IMR-90 (cell line): ENCODE measurements at regions not wholly inside any gene's neighbourhood (a gene's known extent, or its start where the extent isn't known, plus 50 kb on each side); places are given as distances from the start of the nearest gene placed in this dataset.

Experiments used
- ATAC-seq: fragments of 200-7000 bp; cut with Tn5 transposase; 2 replicates; pipeline ENCODE4 v1.9.1; 2020; ENCODE audit warnings: low read depth, mild to moderate bottlenecking, moderate library complexity
- BruUV-seq: library from RNA; stranded (reverse); fragments of 400-500 nt; replicated peaks from 2 replicates; lab custom pipeline; 2021; lab: Mats Ljungman, UMichigan
- CTCF ChIA-PET: fragments of 300-600 bp; formaldehyde crosslinking; extraction: SDS; loops from one replicate; lab custom pipeline; 2021; ENCODE audit warnings: antibody characterized with exemption; lab: Yijun Ruan, JAX
- POLR2A ChIA-PET: fragments of 300-600 bp; sonication (Branson Sonifier 250); formaldehyde crosslinking; loops from one replicate; lab custom pipeline; 2022; ENCODE audit warnings: antibody characterized with exemption; ENCODE audit not compliant: unreplicated experiment; lab: Charles Lee
- DNase-seq: peaks from one replicate; pipeline ENCODE4 v3.0.0; 2013
- H2AFZ ChIP-seq: replicated peaks from 2 replicates; pipeline ENCODE3; 2013; ENCODE audit warnings: low read length, mild to moderate bottlenecking; ENCODE audit not compliant: poor library complexity
- H2AK5ac ChIP-seq: 2 replicates; pipeline ENCODE4 v1.6.1; 2013; ENCODE audit warnings: low read depth, low read length, inconsistent platforms
- H2AK9ac ChIP-seq: replicated peaks from 2 replicates; pipeline ENCODE3; 2013; ENCODE audit warnings: mild to moderate bottlenecking, low read depth, low read length, moderate library complexity; ENCODE audit not compliant: poor library complexity
- H2BK120ac ChIP-seq: 2 replicates; pipeline ENCODE4 v1.6.1; 2013; ENCODE audit warnings: low read depth, low read length, inconsistent platforms
- H2BK15ac ChIP-seq: 3 replicates; pipeline ENCODE4 v1.6.1; 2013; ENCODE audit warnings: low read depth, low read length, inconsistent platforms
- H2BK20ac ChIP-seq: 2 replicates; pipeline ENCODE4 v1.6.1; 2013; ENCODE audit warnings: low read depth, mild to moderate bottlenecking, inconsistent platforms, low read length, moderate library complexity
- H2BK5ac ChIP-seq: 2 replicates; pipeline ENCODE4 v1.6.1; 2013; ENCODE audit warnings: mild to moderate bottlenecking, low read depth, low read length, inconsistent platforms; ENCODE audit not compliant: poor library complexity, severe bottlenecking
- H3K14ac ChIP-seq: replicated peaks from 2 replicates; pipeline ENCODE4 v1.6.1; 2013; ENCODE audit warnings: low read depth, low read length, inconsistent platforms
- H3K18ac ChIP-seq: 2 replicates; pipeline ENCODE4 v1.6.1; 2013; ENCODE audit warnings: low read depth, low read length, control low read depth
- H3K23ac ChIP-seq: 2 replicates; pipeline ENCODE4 v1.6.1; 2013; ENCODE audit warnings: low read depth, low read length, inconsistent platforms
- H3K27ac ChIP-seq: 2 replicates; pipeline ENCODE4 v1.5.1; 2013; ENCODE audit warnings: mild to moderate bottlenecking, control low read depth, low read length; ENCODE audit not compliant: insufficient read depth
- H3K27me3 ChIP-seq: 2 replicates; pipeline ENCODE4 v1.6.1; 2013; ENCODE audit warnings: low read length; ENCODE audit not compliant: control insufficient read depth, insufficient read depth
- H3K36me3 ChIP-seq: 2 replicates; pipeline ENCODE4 v1.6.1; 2013; ENCODE audit warnings: low read length, mixed read lengths; ENCODE audit not compliant: control insufficient read depth, insufficient read depth
- H3K4ac ChIP-seq: 2 replicates; pipeline ENCODE4 v1.6.1; 2013; ENCODE audit warnings: low read depth, low read length, inconsistent platforms
- H3K4me1 ChIP-seq: 2 replicates; pipeline ENCODE4 v1.6.1; 2013; ENCODE audit warnings: low read length, mixed read lengths; ENCODE audit not compliant: control insufficient read depth, insufficient read depth
- H3K4me2 ChIP-seq: 2 replicates; pipeline ENCODE4 v1.6.1; 2013; ENCODE audit warnings: low read depth, mild to moderate bottlenecking, control low read depth, low read length, moderate library complexity
- H3K4me3 ChIP-seq: 2 replicates; pipeline ENCODE4 v1.5.1; 2013; ENCODE audit warnings: low read depth, mild to moderate bottlenecking, control low read depth, low read length, moderate library complexity; ENCODE audit not compliant: insufficient read depth
- H3K56ac ChIP-seq: 2 replicates; pipeline ENCODE4 v1.6.1; 2013; ENCODE audit warnings: low read length, inconsistent platforms; ENCODE audit not compliant: insufficient read depth; ENCODE audit errors: extremely low read depth
- H3K79me1 ChIP-seq, 2 experiments: 2 replicates each; pipeline ENCODE4 v1.6.1; 2013; ENCODE audit warnings: low read length in 2 of 2, inconsistent platforms in 1 of 2, low read depth in 1 of 2
- H3K9ac ChIP-seq: 2 replicates; pipeline ENCODE4 v1.6.1; 2013; ENCODE audit warnings: low read depth, low read length, control low read depth
- H3K9me1 ChIP-seq: 2 replicates; pipeline ENCODE4 v1.6.1; 2013; ENCODE audit warnings: low read length, inconsistent platforms; ENCODE audit not compliant: insufficient read depth
- H3K9me3 ChIP-seq: 2 replicates; pipeline ENCODE4 v1.6.1; 2013; ENCODE audit warnings: low read length; ENCODE audit not compliant: control insufficient read depth, insufficient read depth
- H4K20me1 ChIP-seq: 2 replicates; pipeline ENCODE4 v1.6.1; 2013; ENCODE audit warnings: low read length, inconsistent platforms; ENCODE audit not compliant: insufficient read depth
- H4K5ac ChIP-seq: 2 replicates; pipeline ENCODE4 v1.6.1; 2013; ENCODE audit warnings: mild to moderate bottlenecking, low read depth, low read length, control low read depth
- H4K8ac ChIP-seq, 2 experiments: 2 replicates each; pipeline ENCODE4 v1.6.1; 2013; ENCODE audit warnings: low read depth in 2 of 2, low read length in 2 of 2, control low read depth in 1 of 2, inconsistent platforms in 1 of 2
- H4K91ac ChIP-seq: 2 replicates; pipeline ENCODE4 v1.6.1; 2013; ENCODE audit warnings: low read depth, low read length, inconsistent platforms; ENCODE audit not compliant: insufficient read depth
- BHLHE40 ChIP-seq: fragments of 150-350 bp; IDR thresholded peaks from 2 replicates; pipeline ENCODE4 v1.6.1; 2016; ENCODE audit warnings: mild to moderate bottlenecking, low read depth, low read length
- CEBPB ChIP-seq: IDR thresholded peaks from 2 replicates; pipeline ENCODE4 v1.6.1; 2012; ENCODE audit warnings: low read depth, low read length, improper control_type of control experiment
- CHD1 ChIP-seq: IDR thresholded peaks from 2 replicates; pipeline ENCODE4 v1.6.1; 2012; ENCODE audit warnings: low read depth, low read length, improper control_type of control experiment
- CTCF ChIP-seq: conservative IDR thresholded peaks from 2 replicates; pipeline ENCODE4 v1.5.1; 2012; ENCODE audit warnings: mild to moderate bottlenecking, low read depth, low read length, improper control_type of control experiment
- ELK1 ChIP-seq: fragments of 150-350 bp; IDR thresholded peaks from 2 replicates; pipeline ENCODE4 v1.6.1; 2016; ENCODE audit warnings: low read depth, mild to moderate bottlenecking, low read length, moderate library complexity, borderline replicate concordance
- FOS ChIP-seq: fragments of 150-350 bp; IDR thresholded peaks from 2 replicates; pipeline ENCODE4 v1.6.1; 2016; ENCODE audit warnings: low read depth, low read length
- MAFK ChIP-seq: IDR thresholded peaks from 2 replicates; pipeline ENCODE4 v1.6.1; 2012; ENCODE audit warnings: low read depth, low read length, improper control_type of control experiment
- MAZ ChIP-seq: IDR thresholded peaks from 2 replicates; pipeline ENCODE4 v1.6.1; 2012; ENCODE audit warnings: low read depth, mild to moderate bottlenecking, low read length, improper control_type of control experiment, moderate library complexity, borderline replicate concordance
- MXI1 ChIP-seq: IDR thresholded peaks from 2 replicates; pipeline ENCODE4 v1.6.1; 2012; ENCODE audit warnings: low read depth, mild to moderate bottlenecking, low read length, moderate library complexity, borderline replicate concordance
- NFE2L2 ChIP-seq: fragments of 150-350 bp; IDR thresholded peaks from 2 replicates; pipeline ENCODE4 v1.6.1; 2016; ENCODE audit warnings: low read depth, mild to moderate bottlenecking, low read length
- POLR2A ChIP-seq: IDR thresholded peaks from 2 replicates; pipeline ENCODE4 v1.6.1; 2012; ENCODE audit warnings: mild to moderate bottlenecking, low read depth, low read length
- RAD21 ChIP-seq: IDR thresholded peaks from 2 replicates; pipeline ENCODE4 v1.6.1; 2012; ENCODE audit warnings: low read length, improper control_type of control experiment
- RCOR1 ChIP-seq: IDR thresholded peaks from 2 replicates; pipeline ENCODE4 v1.6.1; 2012; ENCODE audit warnings: mild to moderate bottlenecking, low read length, improper control_type of control experiment; ENCODE audit not compliant: insufficient replicate concordance
- RFX5 ChIP-seq: IDR thresholded peaks from 2 replicates; pipeline ENCODE4 v1.8.0; 2012; ENCODE audit warnings: low read depth, mild to moderate bottlenecking, low read length, moderate library complexity
- USF2 ChIP-seq: fragments of 150-350 bp; IDR thresholded peaks from 2 replicates; pipeline ENCODE4 v1.6.1; 2017; ENCODE audit warnings: mild to moderate bottlenecking, antibody characterized with exemption, low read length, low read depth
- WGBS, 2 experiments: methylation state at CpG; one replicate each; pipeline versions ENCODE4 v1.1.5 to v1.1.7; 2013; ENCODE audit warnings: missing lambda C conversion rate in 2 of 2; ENCODE audit not compliant: insufficient read length in 1 of 2; ENCODE audit errors: extremely low coverage in 2 of 2; 5-methylcytosine and 5-hydroxymethylcytosine counted together
- dilution Hi-C: fragments of 300-500 bp; cut with HindIII; formaldehyde crosslinking; loops from one replicate; pipeline ENCODE4 v1.14.3; 2018; ENCODE audit warnings: low sequenced_read_pairs; ENCODE audit not compliant: unreplicated experiment
- in situ Hi-C: fragments of 300-500 bp; cut with MboI; formaldehyde crosslinking; loops from 3 replicates; pipeline ENCODE4 v1.14.3; 2019; ENCODE audit warnings: low sequenced_read_pairs, inconsistent platforms, mixed read lengths
- intact Hi-C: fragments of 100-400 bp; cut with micrococcal nuclease; formaldehyde crosslinking; loops from 2 replicates; pipeline ENCODE4 v1.10.0; 2022

- BruUV-seq: no TSS peak
- Histone ChIP-seq H3K9me3 (no peaks in the 10 kb centered on the region), H2AFZ (no peak overlapping the region), H3K18ac (no peak overlapping the region), H3K14ac (no peak overlapping the region), H2BK15ac (no peak overlapping the region), H3K56ac (no peak overlapping the region), H4K5ac (no peak overlapping the region), H2AK9ac (no peak overlapping the region), H4K91ac (no peak overlapping the region), H3K9ac (no peak overlapping the region), H2BK120ac (no peak overlapping the region), H3K9me1 (no peaks in the 10 kb centered on the region), H3K36me3 (no peaks in the 10 kb centered on the region), H2AK5ac (no peak overlapping the region; the same call in 1 of the 2 replicates), H3K4ac (no peak overlapping the region), H4K8ac (no peak overlapping the region), H3K27ac (no peak overlapping the region), H3K4me1 (no peaks in the 10 kb centered on the region), H3K4me3 (no peak overlapping the region), H2BK5ac (no peak overlapping the region), H3K23ac (no peak overlapping the region), H3K4me2 (no peak overlapping the region), H3K27me3 (no peaks in the 10 kb centered on the region), H2BK20ac (no peak overlapping the region), H3K79me1 (no peaks in the 10 kb centered on the region), H4K20me1 (no peaks in the 10 kb centered on the region)
- intact Hi-C loops: no loop called here
- ATAC-seq (no peak), DNase-seq (no peak)
- TF ChIP-seq NFE2L2 (no peak), ELK1 (no peak), RCOR1 (no peak), CTCF (no peak), MAFK (no peak), CHD1 (no peak), POLR2A (no peak), MXI1 (no peak), MAZ (no peak), BHLHE40 (no peak), FOS (no peak), USF2 (no peak), RAD21 (no peak), RFX5 (no peak), CEBPB (no peak)
- dilution Hi-C loops: no loop called here
- 78% methylated on average over 1 of the region's 5 CpGs; no CpG with 5 or more reads in 1 of the 2 experiments for WGBS, 2 experiments
- POLR2A ChIA-PET: interaction anchor here (0.9 kb wide), 1 partner anchor 66 kb away, joined by 3 read pairs; no protein-coding TSS in a partner anchor
- CTCF ChIA-PET: interaction anchor here (0.5 kb wide), 1 partner anchor 281 kb away, joined by 3 read pairs; no protein-coding TSS in a partner anchor
- in situ Hi-C loops: no loop called here
Observed at GRCh38 chr5:124812771-124813358, 66.4 kb upstream of the ZNF608 start.
